HFF-Myc (cell line): ENCODE measurements at regions not wholly inside any gene's neighbourhood (a gene's known extent, or its start where the extent isn't known, plus 50 kb on each side); places are given as distances from the start of the nearest gene placed in this dataset.

Source experiments
- DNase-seq: peaks from one replicate; pipeline ENCODE4 v3.0.0-alpha.2; 2011; ENCODE audit warnings: low read depth; ENCODE audit errors: extremely low read depth
- H3K4me3 ChIP-seq: replicated peaks from 2 replicates; pipeline ENCODE4 v1.5.1; 2011; ENCODE audit warnings: low read depth, mild to moderate bottlenecking, control low read depth, low read length
- TF ChIP-seq, protein P1 (sequence below): IDR thresholded peaks from 2 replicates; pipeline ENCODE4 v1.5.1; 2012; ENCODE audit warnings: mild to moderate bottlenecking, low read depth, low read length, control low read depth; ENCODE audit errors: missing control alignments

DNA sequence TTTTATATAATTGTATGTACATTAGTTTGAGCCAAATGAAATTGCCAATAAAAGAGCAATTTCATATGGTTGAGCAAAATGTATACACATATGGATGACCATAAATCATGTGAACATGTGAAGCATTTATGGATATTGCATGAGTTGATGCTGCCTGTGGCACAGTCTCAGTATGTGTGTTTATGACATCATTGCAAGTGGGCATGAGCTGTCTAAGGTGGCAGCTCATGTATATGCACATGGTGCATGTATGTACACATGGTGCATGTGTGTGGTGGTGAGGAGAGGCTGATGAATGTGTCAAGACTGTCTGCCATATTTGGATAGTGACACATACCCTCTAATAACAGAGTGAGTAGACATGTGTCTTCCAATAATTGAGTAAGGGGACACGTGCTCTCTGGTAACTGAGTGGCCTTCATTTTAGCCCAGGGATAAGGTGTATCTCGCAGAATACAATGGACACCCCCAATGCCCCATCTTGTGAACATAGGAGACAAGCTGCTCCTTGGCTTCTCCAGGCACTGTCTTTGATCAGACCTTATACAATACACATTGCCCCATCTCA, 208.8 kb downstream of the DHX35 start:
- TF ChIP-seq, protein P1, sequence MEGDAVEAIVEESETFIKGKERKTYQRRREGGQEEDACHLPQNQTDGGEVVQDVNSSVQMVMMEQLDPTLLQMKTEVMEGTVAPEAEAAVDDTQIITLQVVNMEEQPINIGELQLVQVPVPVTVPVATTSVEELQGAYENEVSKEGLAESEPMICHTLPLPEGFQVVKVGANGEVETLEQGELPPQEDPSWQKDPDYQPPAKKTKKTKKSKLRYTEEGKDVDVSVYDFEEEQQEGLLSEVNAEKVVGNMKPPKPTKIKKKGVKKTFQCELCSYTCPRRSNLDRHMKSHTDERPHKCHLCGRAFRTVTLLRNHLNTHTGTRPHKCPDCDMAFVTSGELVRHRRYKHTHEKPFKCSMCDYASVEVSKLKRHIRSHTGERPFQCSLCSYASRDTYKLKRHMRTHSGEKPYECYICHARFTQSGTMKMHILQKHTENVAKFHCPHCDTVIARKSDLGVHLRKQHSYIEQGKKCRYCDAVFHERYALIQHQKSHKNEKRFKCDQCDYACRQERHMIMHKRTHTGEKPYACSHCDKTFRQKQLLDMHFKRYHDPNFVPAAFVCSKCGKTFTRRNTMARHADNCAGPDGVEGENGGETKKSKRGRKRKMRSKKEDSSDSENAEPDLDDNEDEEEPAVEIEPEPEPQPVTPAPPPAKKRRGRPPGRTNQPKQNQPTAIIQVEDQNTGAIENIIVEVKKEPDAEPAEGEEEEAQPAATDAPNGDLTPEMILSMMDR = no peak
- DNase-seq = no peak
- no peak overlapping the region for H3K4me3 ChIP-seq

DNA sequence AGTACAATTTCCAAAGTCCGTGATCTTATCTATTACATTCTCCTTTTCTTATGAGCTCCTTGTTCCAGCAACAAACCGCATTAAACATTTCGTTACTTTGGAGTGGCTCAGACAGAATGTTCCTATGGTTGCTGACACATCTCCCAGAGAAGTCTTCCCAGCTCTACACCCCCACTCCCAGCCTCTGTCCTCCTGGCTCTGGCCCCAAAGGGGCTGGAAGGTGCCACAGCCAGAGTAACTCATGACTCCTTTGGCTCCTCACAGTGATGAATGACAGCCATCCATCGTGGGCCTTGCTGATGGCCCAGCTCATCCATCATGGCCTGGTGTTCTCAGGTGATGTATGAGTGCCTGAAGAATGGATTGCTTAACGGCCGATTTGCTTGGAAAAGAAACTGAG, 203.0 kb downstream of the DHX35 start:
- DNase-seq = no peak
- TF ChIP-seq, protein P1 = no peak
- no peak overlapping the region for H3K4me3 ChIP-seq

DNA sequence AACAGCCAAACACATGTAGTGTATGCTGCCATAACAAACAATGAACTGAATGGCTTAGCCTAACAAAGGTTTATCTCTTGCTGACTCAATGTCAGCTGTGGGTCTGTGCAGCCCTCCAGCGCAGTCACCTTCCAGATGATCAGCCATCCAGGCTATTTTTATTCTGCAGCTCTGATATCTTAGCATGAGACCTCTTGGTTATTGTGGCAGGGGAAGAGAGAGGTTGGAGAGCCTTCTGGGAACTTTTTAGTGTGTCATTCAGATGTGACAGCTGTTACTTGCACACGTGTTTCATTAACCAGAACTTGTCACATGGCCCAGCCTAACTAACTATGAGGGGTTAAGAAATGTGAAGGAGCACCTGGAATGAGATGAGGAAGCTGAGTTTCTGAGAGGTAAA, 202.5 kb downstream of the DHX35 start:
- no peak for DNase-seq
- TF ChIP-seq, protein P1 = no peak
- H3K4me3 ChIP-seq = no peak overlapping the region

DNA sequence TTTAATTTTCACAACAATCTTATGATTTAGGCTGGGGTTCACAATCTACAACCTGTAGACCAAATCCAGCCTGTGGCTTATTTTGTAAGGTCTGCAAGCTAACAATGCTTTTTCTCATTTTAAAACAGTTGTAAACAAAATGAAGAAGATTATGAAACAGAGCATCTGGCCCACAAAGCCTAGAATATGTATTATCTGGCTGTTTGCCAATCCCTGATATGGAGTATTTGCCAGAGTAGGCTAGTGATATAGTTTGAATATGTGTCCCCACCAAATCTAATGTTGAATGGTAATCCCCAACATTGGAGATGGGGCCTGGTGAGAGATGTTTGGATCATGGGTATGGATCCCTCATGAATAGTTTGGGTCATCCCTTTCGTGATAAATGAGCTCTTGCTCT, 201.8 kb downstream of the DHX35 start:
- TF ChIP-seq, protein P1 = no peak
- H3K4me3 ChIP-seq = no peak overlapping the region
- no peak for DNase-seq

DNA sequence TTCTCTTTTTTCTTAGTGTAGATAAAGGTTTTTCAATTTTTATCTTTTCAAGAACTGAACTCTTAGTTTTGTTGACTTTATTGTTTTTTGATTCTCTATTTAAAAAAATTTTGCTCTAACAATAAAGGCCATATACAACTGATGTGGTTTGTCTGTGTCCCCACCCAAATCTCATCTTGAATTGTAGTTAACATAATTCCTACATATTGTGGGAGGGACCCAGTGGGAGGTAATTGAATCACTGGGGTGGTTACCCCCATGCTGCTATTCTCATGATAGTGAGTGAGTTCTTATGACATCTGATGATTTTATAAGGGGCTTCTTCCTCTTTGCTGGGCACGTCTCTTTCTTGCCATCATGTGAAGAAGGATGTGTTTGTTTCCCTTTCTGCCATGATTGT, 199.8 kb downstream of the DHX35 start:
- no peak overlapping the region for H3K4me3 ChIP-seq
- TF ChIP-seq, protein P1 = no peak
- no peak for DNase-seq

DNA sequence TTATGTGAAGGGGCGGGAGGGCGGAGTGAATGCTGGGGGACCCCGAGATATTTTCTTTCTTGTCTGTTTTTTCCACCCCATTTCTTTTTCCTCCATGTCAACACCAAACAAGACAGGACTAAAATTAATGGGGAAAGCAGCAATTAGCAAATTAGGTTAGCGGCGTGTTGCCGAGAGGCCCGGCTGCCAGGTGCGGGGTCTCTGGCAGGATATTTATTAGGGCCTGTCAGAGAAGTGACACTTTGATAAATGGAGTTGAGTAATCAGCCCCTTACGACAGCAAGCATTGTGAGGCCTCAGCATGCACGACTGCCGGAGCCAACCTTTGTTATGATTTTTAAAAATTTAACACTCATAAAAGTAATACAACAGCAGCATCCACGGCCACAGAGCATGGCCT, 193.8 kb downstream of the DHX35 start:
- H3K4me3 ChIP-seq = no peak overlapping the region
- TF ChIP-seq, protein P1 = no peak
- DNase-seq = no peak

DNA sequence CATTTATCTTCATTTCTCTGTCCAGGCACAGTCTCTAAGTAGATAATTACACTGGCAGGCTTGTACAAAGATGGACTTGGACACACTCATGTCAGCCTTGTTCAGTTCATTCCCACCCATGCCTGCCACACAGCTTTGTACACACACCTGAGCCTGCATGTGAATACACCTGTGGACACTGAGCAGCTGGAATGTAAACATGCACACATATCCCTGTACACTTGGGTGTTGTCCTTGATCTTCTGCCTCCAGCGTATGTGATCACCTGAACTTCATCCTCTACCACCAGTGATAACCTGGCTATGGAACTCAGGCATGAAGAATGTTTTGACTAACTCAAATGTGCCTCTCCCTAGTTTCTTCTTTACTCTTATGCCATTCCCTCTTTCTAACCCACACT, 190.6 kb downstream of the DHX35 start:
- H3K4me3 ChIP-seq = no peak overlapping the region
- DNase-seq = no peak
- TF ChIP-seq, protein P1 = no peak
